ENCODE measurements at regions not wholly inside any gene's neighbourhood (a gene's known extent, or its start where the extent isn't known, plus 50 kb on each side); places are given as distances from the start of the nearest gene placed in this dataset.
A peak's percentile ranks its signal among the peaks of the same experiment; 100 is the strongest.

DNA sequence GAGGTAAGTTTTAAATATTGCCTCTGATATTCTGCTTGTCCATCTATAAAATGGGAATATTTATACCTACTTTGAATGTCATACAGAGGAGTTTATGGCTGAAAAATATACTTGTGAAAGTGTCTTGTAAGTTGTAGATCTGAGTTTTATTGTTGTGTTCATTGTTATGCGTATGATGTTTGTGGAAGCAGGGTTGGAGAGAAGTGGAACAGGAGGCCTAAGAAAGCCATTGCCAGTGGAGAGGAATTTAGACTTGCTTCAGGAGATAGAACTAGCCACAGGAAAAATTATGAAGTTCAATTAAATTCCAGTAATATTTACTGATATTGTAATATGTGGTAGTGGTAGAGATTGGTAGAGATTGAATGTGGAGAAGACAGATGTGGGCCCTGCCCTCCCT is 491.9 kb upstream of the FANCL start:
- DNase-seq (no peak), ATAC-seq (ENCODE audit: poor library complexity) (no peak)
- H3K9me3 ChIP-seq (ENCODE audit: control insufficient read depth in 1 of 2, insufficient read depth in 1 of 2, low read length in 2 of 2) = no peaks in the 10 kb centered on the region
- Mint-ChIP-seq H3K9me3 (no peaks in the 10 kb centered on the region), H3K4me3 (no peak overlapping the region), H3K27me3 (no peaks in the 10 kb centered on the region), H3K27ac (no peak overlapping the region), H3K36me3 (ENCODE audit: low read depth) (no peaks in the 10 kb centered on the region), H3K4me1 (ENCODE audit: low read depth) (peaks cover 7% of the 10 kb centered on the region)
- no peaks in the 10 kb centered on the region for H3K27me3 ChIP-seq (ENCODE audit: control insufficient read depth in 1 of 2, insufficient read depth in 2 of 2, low read length in 2 of 2)
- TF ChIP-seq CTCF (IDR thresholded peaks at IDR 0.05) = no peak
- POLR2A ChIA-PET = no interaction called here
- no peak overlapping the region for H3K4me3 ChIP-seq (ENCODE audit: low read length)
- no peaks in the 10 kb centered on the region for H3K4me1 ChIP-seq (ENCODE audit: insufficient read depth, low read length)
- H3K27ac ChIP-seq (ENCODE audit: low read depth in 1 of 2, low read length in 2 of 2) = no peak overlapping the region
- intact Hi-C loops (cut with DNase I, micrococcal nuclease) = no loop called here
- no peaks in the 10 kb centered on the region for H3K36me3 ChIP-seq (ENCODE audit: insufficient read depth, low read length)
- CTCF ChIA-PET = no interaction called here

GRCh38 chr2:58731488-58731869 is 490.4 kb upstream of the FANCL start:
- Histone ChIP-seq H3K36me3 (ENCODE audit: insufficient read depth, low read length) (no peaks in the 10 kb centered on the region), H3K27ac (ENCODE audit: low read depth in 1 of 2, low read length in 2 of 2) (no peak overlapping the region), H3K9me3 (ENCODE audit: control insufficient read depth in 1 of 2, insufficient read depth in 1 of 2, low read length in 2 of 2) (no peaks in the 10 kb centered on the region), H3K27me3 (ENCODE audit: control insufficient read depth in 1 of 2, insufficient read depth in 2 of 2, low read length in 2 of 2) (no peaks in the 10 kb centered on the region), H3K4me1 (ENCODE audit: insufficient read depth, low read length) (no peaks in the 10 kb centered on the region), H3K4me3 (ENCODE audit: low read length) (no peak overlapping the region)
- H3K36me3 Mint-ChIP-seq (ENCODE audit: low read depth) = no peaks in the 10 kb centered on the region
- peaks cover 7% of the 10 kb centered on the region for H3K4me1 Mint-ChIP-seq (ENCODE audit: low read depth)
- intact Hi-C loops (cut with DNase I, micrococcal nuclease) = no loop called here
- ATAC-seq (ENCODE audit: poor library complexity) = no peak
- H3K9me3 Mint-ChIP-seq = no peaks in the 10 kb centered on the region
- H3K4me3 Mint-ChIP-seq = no peak overlapping the region
- CTCF ChIA-PET = no interaction called here
- TF ChIP-seq CTCF (IDR thresholded peaks at IDR 0.05) = no peak
- no peaks in the 10 kb centered on the region for H3K27me3 Mint-ChIP-seq
- no peak overlapping the region for H3K27ac Mint-ChIP-seq
- peak in 1 of 14 experiments; percentile 4 for DNase-seq
- POLR2A ChIA-PET = no interaction called here

DNA sequence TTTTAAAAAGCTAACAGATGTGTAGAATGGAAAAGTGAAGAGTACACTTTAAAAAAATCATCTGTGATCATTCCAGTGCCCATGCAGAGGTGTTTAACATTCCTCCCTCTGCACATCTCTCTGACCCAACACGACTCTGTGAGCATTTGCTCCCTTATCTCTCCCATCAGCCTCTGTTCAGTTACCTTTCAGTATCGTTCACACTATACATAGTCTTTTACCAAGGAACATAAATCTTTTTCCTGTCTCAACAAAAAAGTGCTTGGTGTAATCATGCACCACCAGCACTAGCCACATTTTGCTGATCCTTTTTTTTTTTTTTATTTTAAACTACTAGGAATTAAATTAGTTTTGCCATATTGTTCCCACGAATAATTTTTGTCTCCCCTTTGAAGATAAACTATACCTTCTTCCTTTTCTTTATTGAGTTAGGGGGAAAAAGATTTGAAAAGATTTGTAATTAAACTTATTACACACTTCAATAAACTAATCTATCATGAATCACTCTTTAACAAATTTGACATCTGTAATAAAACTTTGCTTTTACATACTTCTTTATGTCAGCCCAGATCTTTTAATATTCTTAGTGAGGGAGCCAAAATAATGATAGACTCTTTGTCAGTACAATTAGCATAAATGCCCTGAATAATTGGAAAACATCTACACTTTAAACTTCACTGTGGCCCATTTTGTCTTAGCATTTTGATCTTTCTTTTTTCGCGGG is 489.8 kb upstream of the FANCL start:
- Histone ChIP-seq H3K36me3 (ENCODE audit: insufficient read depth, low read length) (no peaks in the 10 kb centered on the region), H3K27ac (ENCODE audit: low read depth in 1 of 2, low read length in 2 of 2) (no peak overlapping the region), H3K4me1 (ENCODE audit: insufficient read depth, low read length) (no peaks in the 10 kb centered on the region), H3K4me3 (ENCODE audit: low read length) (no peak overlapping the region), H3K9me3 (ENCODE audit: control insufficient read depth in 1 of 2, insufficient read depth in 1 of 2, low read length in 2 of 2) (no peaks in the 10 kb centered on the region), H3K27me3 (ENCODE audit: control insufficient read depth in 1 of 2, insufficient read depth in 2 of 2, low read length in 2 of 2) (no peaks in the 10 kb centered on the region)
- intact Hi-C loops (cut with DNase I, micrococcal nuclease) = no loop called here
- no peak for TF ChIP-seq CTCF (IDR thresholded peaks at IDR 0.05)
- Mint-ChIP-seq H3K36me3 (ENCODE audit: low read depth) (no peaks in the 10 kb centered on the region), H3K4me3 (no peak overlapping the region), H3K27me3 (no peaks in the 10 kb centered on the region), H3K9me3 (no peaks in the 10 kb centered on the region), H3K27ac (no peak overlapping the region), H3K4me1 (ENCODE audit: low read depth) (peaks cover 7% of the 10 kb centered on the region)
- no peak for ATAC-seq (ENCODE audit: poor library complexity)
- ChIA-PET POLR2A (no interaction called here), CTCF (no interaction called here)
- DNase-seq = no peak

All from CD4-positive, alpha-beta T cell (primary cell).